Gastroesophageal sphincter (tissue), 3 donors: ENCODE measurements at regions not wholly inside any gene's neighbourhood (a gene's known extent, or its start where the extent isn't known, plus 50 kb on each side); places are given as distances from the start of the nearest gene placed in this dataset.

Experiments
- CTCF ChIP-seq, 4 experiments: fragments of 200-600 bp in 2 of 4; fragments of 450-650 bp in 2 of 4; sonication (generic) in 1 of 4; IDR thresholded peaks; one replicate each; pipeline ENCODE4 v1.5.1; 2017 to 2019; ENCODE audit warnings: antibody characterized with exemption in 4 of 4, mild to moderate bottlenecking in 2 of 4, moderate library complexity in 2 of 4
- POLR2A ChIP-seq, 2 donors: fragments of 450-650 bp; IDR thresholded peaks; one replicate each; pipeline ENCODE4 v1.6.1; 2017; ENCODE audit warnings: antibody characterized with exemption in 2 of 2, mild to moderate bottlenecking in 2 of 2, moderate library complexity in 1 of 2

- TF ChIP-seq CTCF (IDR thresholded peaks at IDR 0.05) (no peak), POLR2A (IDR thresholded peaks at IDR 0.05) (no peak)
Measured at GRCh38 chr4:16450724-16451123, 224.5 kb upstream of the TAPT1 start.
